HG03469 (cell line): ENCODE measurements at regions not wholly inside any gene's neighbourhood (a gene's known extent, or its start where the extent isn't known, plus 50 kb on each side); places are given as distances from the start of the nearest gene placed in this dataset.

Experiments
- ATAC-seq: cut with Tn5 transposase; IDR thresholded peaks from one replicate; pipeline ENCODE4 v1.9.1; 2021; ENCODE audit warnings: mild to moderate bottlenecking, moderate library complexity, moderate number of reproducible peaks; ENCODE audit not compliant: unreplicated experiment

DNA sequence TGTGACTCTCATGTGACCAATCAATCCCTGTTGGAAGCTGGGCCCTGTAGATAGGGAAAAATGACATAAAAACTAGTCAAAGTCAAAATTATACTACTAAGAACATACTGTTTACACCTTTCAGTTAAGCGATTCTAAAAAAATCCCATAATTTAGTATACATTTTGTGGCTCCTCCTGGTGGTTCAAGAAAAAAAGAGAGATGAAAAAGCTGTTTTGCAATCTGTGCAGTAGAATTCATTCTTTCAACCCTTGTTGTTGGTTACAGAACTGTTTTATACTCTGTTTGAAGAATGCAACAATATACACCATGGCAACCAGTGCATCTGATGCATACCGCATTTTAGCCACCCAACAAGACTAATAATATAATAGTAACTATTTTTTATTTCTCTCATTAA, 66.8 kb upstream of the ANK2 start:
- no peak for ATAC-seq

DNA sequence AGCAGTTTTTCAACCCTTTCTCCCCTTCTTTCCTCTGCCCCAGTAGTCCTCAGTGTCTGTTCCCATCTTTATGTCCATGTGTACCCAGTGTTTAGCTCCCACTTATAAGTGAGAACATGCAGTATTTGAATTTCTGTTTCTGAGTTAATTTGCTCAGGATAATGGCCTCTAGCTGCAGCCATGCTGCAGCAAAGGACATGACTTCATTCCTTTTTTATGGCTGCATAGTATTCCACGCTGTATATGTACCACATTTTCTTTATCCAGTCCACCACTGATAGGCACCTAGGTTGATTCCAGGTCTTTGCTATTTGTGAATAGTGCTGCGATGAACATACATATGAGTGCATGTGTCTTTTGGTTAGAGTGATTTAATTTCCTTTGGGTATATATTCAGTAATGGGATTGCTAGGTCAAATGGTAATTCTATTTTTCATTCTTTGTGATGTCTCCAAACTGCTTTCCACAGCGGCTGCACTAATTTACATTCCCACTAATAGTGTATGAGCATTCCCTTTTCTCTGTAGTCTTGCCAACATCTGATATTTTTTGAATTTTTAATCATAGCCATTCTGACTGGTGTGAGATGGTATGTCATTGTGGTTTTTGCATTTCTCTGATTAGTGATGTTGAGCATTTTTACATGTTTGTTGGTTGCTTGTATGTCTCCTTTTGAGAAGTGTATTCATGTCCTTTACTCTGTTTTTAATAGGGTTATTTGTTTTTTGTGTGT, 54.6 kb upstream of the ANK2 start:
- ATAC-seq: no peak
